ENCODE measurements at regions not wholly inside any gene's neighbourhood (a gene's known extent, or its start where the extent isn't known, plus 50 kb on each side); places are given as distances from the start of the nearest gene placed in this dataset.

- WGBS (ENCODE audit: low lambda C conversion rate): 51% methylated on average over 2 of the region's 2 CpGs
- no peaks in the 10 kb centered on the region for H3K9me3 ChIP-seq
- no peak overlapping the region for H3K4me3 ChIP-seq (ENCODE audit: low read depth in 2 of 2, low read length in 1 of 2)
- ChIA-PET POLR2A (no interaction called here), CTCF (no interaction called here)
- H3K9me2 ChIP-seq: no peaks in the 10 kb centered on the region
- no peaks in the 10 kb centered on the region for H3K36me3 ChIP-seq (replicated peaks in 1 of 2; ENCODE audit: control insufficient read depth in 1 of 2, insufficient read depth in 2 of 2, low read length in 1 of 2)
- DNase-seq: no peak
- H3K4me2 ChIP-seq: no peak overlapping the region
- H4K20me1 ChIP-seq (ENCODE audit: insufficient read depth): no peaks in the 10 kb centered on the region
- no peak overlapping the region for H3K9ac ChIP-seq
- TF ChIP-seq REST (IDR thresholded peaks at IDR 0.05; ENCODE audit: low read depth, low read length): no peak
- TF ChIP-seq ELF1 (IDR thresholded peaks at IDR 0.05): no peak
- no peak for TF ChIP-seq FOXJ3 (CRISPR knock-in tag; IDR thresholded peaks at IDR 0.05)
- TF ChIP-seq ZBTB33 (IDR thresholded peaks at IDR 0.05; ENCODE audit: borderline replicate concordance, low read depth): no peak
- TF ChIP-seq FOXM1 (IDR thresholded peaks at IDR 0.05; ENCODE audit: low read depth): no peak
- TF ChIP-seq RAD21 (IDR thresholded peaks at IDR 0.05; ENCODE audit: low read length): no peak
- no peak for TF ChIP-seq PBX3 (IDR thresholded peaks at IDR 0.05)
- TF ChIP-seq EZH2phosphoT487 (IDR thresholded peaks at IDR 0.05; ENCODE audit: borderline replicate concordance, low read depth): no peak
- no peak for TF ChIP-seq SIN3A (IDR thresholded peaks at IDR 0.05; ENCODE audit: borderline replicate concordance, low read depth, low read length)
- TF ChIP-seq EP300 (IDR thresholded peaks at IDR 0.05; ENCODE audit: borderline replicate concordance in 1 of 2, low read depth in 1 of 2, low read length in 1 of 2): no peak
- TF ChIP-seq FOSL2 (IDR thresholded peaks at IDR 0.05; ENCODE audit: borderline replicate concordance, low read depth): no peak
- TF ChIP-seq RCOR1 (IDR thresholded peaks at IDR 0.05; ENCODE audit: low read length): no peak
- no peak for TF ChIP-seq SMC3 (IDR thresholded peaks at IDR 0.05; ENCODE audit: low read depth, low read length)
- TF ChIP-seq CHD2 (IDR thresholded peaks at IDR 0.05; ENCODE audit: low read length, partially characterized antibody): no peak
- no peak for TF ChIP-seq CTCF (IDR thresholded peaks at IDR 0.05)
- no peak for TF ChIP-seq YY1 (IDR thresholded peaks at IDR 0.05; ENCODE audit: low read depth)
- no peak for TF ChIP-seq MAX (IDR thresholded peaks at IDR 0.05; ENCODE audit: low read depth)
- no peak for TF ChIP-seq RFX5 (IDR thresholded peaks at IDR 0.05; ENCODE audit: low read length)
- TF ChIP-seq IRF3 (IDR thresholded peaks at IDR 0.05; ENCODE audit: low read depth, low read length): no peak
- H3K4me1 ChIP-seq (ENCODE audit: control insufficient read depth in 1 of 2, insufficient read depth in 2 of 2, low read depth in 1 of 2, low read length in 1 of 2): no peaks in the 10 kb centered on the region
- no peaks in the 10 kb centered on the region for H3K27me3 ChIP-seq (ENCODE audit: insufficient read depth)
- no peaks in the 10 kb centered on the region for H3F3A ChIP-seq (replicated peaks; ENCODE audit: insufficient read depth)
- no peaks in the 10 kb centered on the region for H3K79me2 ChIP-seq (ENCODE audit: insufficient read depth)
- H3K27ac ChIP-seq (ENCODE audit: low read depth in 2 of 2, low read length in 1 of 2): no peak overlapping the region
- H2AFZ ChIP-seq (ENCODE audit: low read depth): no peak overlapping the region
These were observed 222.3 kb downstream of the IKZF2 start for GRCh38 chr2:212929116-212929515.
